ENCODE measurements at regions not wholly inside any gene's neighbourhood (a gene's known extent, or its start where the extent isn't known, plus 50 kb on each side); places are given as distances from the start of the nearest gene placed in this dataset.

- TF ChIP-seq CTCF (conservative IDR thresholded peaks at IDR 0.05) (no peak), ZFX (IDR thresholded peaks at IDR 0.05) (no peak)
Observed at GRCh38 chrX:34382416-34382815, 250.3 kb upstream of the FAM47A start.

All from C4-2B (cell line).